HG03432 (cell line): ENCODE measurements at regions not wholly inside any gene's neighbourhood (a gene's known extent, or its start where the extent isn't known, plus 50 kb on each side); places are given as distances from the start of the nearest gene placed in this dataset.

ENCODE experiments used
- ATAC-seq: cut with Tn5 transposase; IDR thresholded peaks from one replicate; pipeline ENCODE4 v1.9.1; 2021; ENCODE audit warnings: mild to moderate bottlenecking, moderate library complexity; ENCODE audit not compliant: unreplicated experiment

DNA sequence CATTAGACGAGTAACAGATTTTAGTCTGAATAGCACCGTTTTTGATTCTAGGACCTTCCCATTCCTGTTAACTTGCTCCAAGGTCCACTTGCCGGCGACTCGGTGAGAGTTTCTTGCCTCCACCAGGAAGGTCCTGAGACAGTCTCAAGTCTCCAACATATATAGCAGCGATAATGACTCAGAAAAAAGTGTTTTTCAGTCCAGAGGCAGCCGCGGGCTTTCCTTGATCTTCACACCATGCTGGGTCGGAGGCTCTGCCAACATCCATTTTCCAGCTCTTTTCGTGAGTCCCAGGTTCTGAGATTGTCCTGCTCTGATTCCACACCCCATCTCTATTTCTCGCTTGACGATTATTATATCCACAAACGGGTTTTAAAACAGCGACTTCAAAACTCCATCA lies 170.5 kb downstream of the GPX5 start:
- no peak for ATAC-seq

DNA sequence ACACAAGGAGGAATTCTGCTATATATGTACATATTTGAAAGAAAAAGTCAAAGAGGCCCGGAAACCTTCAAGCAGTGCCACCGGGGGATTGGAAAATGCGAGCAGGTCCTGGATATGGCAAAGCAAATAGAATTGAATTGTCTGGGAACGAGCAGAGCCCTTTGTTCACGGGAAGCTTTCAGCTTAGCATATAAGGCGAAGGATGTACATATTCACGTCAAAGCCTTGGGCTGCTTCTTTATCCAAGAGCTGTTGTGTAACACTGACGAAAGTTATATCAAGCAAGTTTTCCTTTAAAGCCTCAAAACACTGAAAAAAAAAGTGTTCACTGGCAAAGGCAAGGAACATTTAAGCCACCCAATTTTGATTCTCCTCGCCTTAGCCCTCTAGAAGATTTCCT lies 171.0 kb downstream of the GPX5 start:
- ATAC-seq = no peak

DNA sequence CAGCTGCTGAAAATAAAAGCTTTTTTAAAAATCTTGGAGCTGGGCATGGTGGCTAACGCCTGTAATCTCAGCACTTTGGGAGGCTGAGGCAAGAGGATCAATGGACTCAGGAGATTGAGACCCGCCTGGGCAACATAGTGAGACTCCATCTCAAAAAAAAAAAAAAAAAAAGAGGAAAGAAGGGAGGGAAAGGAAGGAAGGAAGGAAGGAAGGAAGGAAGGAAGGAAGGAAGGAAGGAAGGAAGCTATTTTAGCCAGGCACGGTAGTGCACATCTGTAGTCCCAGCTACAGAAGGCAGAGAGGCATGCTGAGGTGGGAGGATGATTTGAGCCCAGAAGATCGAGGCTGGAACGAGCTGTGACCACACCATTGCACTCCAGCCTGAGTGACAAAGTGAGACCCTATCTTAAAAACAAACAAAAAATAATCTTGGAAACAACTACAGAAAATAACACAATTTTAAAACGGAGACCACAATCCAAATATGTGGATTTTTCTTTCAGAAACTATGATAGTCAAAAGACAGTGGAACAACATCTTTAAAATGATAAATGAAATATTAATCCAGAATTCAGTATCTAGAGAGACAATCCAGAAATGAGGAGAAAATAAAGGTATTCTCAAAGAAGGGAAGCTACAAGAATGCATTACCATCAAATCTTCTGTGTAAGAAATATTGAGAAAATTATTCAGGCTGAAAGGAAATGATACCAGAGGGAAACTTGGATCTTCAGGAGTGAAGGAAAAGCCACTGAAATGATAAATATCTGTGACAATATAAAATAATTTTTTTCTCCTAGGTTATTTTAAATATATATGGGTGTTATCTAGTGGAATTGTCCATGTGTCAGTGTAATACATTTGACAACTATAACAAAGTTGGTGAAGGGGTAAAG lies 182.0 kb downstream of the GPX5 start:
- ATAC-seq = no peak

DNA sequence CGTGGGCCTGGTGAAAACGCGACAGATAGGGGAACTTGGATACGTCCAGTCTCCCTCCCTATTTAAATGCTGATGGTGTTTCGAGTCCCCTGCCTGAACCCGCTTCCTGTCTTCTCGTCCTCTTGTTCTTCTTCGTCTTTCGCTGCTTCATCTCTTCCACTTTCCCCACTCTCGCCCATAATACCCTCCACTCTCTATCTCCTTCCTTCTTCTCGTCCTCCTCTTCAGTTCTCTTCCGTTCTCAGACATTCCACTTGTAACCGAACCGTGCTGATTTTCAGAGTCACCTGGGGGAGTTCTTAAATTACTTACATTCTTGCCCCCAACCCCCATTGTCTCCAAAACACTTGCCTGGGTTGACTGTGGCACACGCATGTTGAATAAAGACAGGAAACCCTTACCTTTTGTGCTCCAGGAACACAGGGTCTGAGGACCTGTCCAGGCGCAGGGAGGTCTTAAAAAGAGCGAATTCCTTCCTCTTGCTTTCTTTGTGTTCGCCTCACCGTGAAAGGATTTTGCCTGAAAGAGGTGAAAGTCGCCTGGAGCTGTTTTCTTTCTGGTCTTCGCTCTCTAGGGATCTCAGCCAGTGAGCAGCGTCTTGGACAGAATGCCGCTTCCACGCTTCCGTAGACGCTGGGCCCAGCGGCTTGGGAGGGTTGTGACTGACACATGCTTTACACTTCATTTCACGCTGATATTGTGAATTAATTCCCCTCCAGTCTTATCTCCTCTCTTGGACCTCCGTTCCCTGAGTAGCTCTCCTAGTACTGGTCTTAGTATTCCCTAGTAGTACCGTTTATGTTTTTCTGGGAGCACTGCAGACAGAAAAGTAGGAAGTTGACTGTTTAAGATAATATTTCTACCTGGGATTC lies 184.0 kb downstream of the GPX5 start:
- no peak for ATAC-seq

DNA sequence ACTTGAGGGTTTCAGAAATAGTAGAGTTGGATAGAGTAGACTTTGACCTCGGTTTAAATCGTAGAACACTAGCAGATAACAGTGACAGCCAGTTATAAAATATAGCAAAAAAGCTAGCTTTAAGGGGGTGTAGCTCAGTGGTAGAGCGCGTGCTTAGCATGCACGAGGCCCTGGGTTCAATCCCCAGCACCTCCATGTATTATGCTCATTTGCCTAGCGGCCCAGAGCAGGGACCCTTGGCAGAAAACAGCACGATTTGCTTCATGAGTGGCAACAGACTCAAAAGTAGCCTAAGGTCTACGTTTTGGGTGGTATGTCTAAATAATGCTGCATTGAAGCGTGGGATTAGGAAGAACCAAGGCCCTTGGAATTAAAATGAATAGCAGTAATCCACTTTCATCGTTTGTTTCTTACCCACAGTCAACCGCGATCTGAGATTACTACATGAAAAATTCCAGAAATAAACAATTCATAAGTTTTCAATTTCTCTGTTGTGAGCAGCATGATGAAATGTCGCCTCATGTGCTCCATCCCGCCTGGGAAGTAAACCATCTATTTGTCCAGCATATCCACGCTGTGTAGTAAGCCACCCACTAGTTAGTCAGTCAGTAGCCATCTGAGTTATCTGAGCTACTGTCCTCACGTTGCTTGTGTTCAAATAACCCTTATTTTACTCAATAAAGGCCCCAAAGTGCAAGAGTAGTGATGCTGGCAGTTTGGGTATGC lies 184.9 kb downstream of the GPX5 start:
- ATAC-seq = no peak

- ATAC-seq = no peak
Observed at GRCh38 chr6:28711325-28711724, 185.6 kb downstream of the GPX5 start.

- ATAC-seq = no peak
Observed at GRCh38 chr6:28711788-28712341, 186.2 kb downstream of the GPX5 start.

- ATAC-seq = no peak
Observed at GRCh38 chr6:28712982-28713381, 187.3 kb downstream of the GPX5 start.

GRCh38 chr6:28719275-28719940 lies 193.7 kb downstream of the GPX5 start:
- no peak for ATAC-seq

DNA sequence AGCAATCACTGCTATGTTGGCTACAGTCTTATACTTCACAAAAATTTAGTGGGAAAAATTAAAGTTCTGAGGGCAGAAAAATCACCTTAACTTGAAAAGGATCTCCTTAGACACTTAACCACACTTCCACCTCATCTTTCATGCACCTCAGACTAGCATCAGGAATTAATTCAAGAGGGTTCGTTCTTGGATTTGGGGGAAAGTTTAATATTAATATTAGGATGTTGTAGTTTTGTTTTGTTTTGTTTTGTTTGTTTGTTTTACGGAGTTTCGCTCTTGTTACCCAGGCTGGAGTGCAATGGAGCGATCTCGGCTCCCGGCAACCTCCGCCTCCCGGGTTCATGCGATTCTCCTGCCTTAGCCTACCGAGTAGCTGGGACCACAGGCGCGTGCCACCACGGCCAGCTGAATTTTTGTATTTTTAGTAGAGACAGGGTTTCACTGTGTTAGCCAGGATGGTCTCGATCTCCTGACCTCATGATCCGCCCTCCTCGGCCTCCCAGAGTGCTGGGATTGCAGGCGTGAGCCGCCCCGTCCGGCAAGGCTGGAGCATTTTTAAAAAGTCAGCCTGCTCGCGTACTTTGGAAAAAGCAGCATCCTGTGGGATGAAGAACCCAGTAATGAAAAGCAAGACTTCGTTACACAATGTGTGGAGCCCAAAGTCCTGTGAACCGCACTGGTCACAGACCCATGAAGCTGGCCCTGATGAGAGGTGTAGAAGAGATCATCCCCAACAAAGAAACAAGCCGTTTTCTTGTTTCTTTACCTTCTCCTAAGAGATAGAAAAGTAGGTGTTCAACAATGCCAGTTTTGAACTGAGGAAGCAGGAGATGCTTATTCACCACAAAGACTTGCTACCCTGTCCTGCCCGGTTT lies 194.9 kb downstream of the GPX5 start:
- no peak for ATAC-seq

DNA sequence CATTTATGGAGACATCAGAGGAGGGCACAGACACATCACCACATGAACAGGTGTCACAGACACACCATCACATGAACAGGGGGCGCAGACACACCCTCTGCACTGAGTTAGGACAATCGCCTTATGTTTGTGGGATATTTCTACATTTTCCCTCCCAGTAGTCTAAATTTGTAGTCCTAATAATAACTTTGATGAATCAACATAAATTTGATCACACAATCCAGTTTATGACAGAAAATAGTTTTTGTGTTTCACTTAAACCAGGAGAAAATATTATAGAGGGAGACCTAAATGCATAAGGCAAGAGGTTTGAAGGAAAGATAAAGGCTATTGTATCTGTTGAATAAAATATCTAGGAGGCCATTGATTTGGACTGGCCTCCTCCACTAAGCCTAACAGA lies 195.7 kb downstream of the GPX5 start:
- no peak for ATAC-seq

- ATAC-seq = no peak
Observed at GRCh38 chr6:28724395-28724794, 198.7 kb downstream of the GPX5 start.

- ATAC-seq = no peak
Observed at GRCh38 chr6:28725274-28725809, 198.4 kb downstream of the TRIM27 start.

GRCh38 chr6:28725890-28726348 lies 197.9 kb downstream of the TRIM27 start:
- ATAC-seq = no peak

DNA sequence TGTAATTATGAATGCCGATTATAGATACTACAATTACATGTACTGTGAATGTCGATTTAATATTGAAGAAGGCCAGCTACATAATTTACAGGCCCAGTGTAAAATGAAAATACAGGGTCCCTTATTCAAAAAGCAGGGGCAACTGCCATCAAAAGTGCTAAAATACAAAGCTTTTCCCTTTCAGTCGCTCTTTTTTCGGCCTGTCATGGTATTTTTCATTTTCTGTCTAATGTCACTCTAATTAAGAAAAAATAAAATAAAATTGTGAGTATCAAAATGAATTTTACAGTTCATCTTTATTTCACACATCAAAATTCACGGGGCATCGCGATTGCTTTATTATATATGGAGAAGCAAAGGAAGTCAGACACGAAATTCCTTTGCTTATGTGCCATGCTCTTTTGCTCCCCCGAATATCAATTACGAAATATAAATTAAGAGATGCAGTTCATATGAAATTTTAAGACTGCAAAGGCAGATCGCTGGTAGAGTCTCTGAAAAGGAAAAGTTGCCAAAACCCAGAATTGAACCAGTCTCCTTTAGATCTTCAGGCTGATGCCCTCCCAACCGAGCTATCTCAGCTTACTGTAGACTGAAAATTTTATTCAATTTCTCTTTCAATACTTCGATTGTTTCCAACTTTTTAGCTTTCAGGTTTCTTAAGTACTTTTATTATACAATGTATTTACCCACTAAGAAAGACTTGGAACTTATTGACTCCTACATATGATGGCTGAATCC lies 197.0 kb downstream of the TRIM27 start:
- ATAC-seq = no peak

DNA sequence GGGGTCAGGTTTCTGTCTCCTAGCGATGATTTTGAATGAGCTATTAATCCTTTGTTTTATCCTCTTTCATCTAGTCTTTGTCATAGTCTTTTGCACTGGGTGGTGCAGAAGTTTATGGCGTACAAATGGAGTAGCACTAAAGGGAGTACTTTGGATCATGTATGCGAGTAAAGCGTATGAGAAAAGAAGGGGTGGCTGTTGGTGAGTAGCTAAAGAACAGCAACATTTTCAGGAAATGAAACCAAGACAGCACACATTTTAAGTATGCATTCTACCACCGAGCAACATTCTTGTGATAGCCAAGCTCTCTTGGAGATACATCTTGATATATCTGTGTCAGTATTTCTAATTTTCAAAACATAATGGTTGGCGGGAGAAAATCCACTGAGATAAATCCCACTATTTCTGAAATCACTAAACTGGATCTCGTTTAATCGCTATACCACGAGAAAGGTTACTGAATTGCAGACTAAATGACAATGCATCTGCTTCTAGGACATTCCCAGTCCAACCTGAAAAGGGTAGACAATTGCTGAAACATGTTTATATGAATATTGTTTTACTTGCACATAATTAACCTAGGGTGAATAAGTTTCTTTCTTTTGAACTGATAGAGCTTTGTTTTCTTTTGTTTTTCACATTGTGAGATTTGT lies 196.1 kb downstream of the TRIM27 start:
- no peak for ATAC-seq

DNA sequence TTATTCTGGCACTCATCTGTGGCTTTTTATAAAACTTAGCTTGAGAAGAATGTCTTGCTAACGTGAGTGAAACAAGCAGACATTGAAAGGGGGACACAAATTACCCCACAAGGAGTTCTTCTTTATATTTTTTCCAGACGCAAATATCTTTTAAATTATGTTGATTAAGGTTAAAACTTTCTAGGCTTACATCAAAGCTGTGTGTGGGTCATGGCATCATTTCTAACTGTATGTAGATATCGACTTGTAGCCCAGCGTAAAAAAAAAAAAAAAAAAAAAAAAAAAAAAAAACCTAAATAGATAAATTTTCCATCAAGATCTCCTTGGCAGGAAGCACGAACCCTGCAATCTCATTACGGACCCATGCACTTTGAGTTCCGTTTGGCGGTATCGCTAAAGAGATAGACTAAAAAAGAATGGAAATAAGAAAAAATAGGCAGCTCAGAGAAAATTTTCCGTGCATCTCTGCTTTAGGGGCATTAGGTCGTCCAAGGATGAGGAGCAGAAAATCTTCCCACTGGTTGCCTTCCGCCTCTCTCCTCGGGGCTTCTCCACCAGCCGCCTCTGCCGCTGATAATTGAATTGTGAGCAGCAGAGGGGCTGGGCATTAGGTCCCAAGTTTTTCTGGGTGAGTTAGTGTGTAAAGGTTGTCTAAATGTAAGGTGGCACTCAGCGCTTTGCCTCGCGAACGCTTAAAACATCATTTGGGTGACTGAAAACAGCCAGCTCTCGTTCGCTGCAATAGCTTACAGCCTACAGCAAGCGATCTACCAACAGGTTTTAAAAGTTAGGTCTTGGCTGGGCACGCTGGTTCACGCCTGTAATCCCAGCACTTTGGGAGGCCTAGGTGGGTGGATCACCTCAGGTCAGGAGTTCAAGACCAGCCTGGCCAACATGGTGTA lies 194.0 kb downstream of the TRIM27 start:
- no peak for ATAC-seq
